Renal cortical epithelial cell (primary cell): ENCODE measurements at regions not wholly inside any gene's neighbourhood (a gene's known extent, or its start where the extent isn't known, plus 50 kb on each side); places are given as distances from the start of the nearest gene placed in this dataset.

ENCODE experiments used
- DNase-seq: peaks from one replicate; pipeline ENCODE4 v3.0.0-alpha.2; 2011; ENCODE audit warnings: low read depth

DNA sequence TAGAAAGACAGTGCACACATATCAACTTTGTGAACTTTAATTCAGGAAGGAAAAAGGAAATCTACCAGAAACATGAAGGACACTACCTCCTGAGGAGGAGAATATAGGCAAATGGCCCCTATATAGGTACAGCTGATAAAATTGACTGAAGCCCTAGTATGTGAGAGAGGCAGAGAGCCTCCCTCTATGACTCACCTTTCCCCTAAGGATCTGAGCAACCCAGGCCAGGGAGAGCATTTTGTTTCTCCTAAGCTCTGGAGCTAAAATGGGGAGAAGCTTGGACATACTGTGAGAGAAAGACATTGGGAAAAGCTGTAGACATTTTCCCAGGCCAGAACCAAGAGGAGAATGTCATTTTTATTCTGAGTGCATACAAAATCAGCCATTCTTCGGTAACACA is 303.5 kb downstream of the AHR start:
- DNase-seq = no peak

DNA sequence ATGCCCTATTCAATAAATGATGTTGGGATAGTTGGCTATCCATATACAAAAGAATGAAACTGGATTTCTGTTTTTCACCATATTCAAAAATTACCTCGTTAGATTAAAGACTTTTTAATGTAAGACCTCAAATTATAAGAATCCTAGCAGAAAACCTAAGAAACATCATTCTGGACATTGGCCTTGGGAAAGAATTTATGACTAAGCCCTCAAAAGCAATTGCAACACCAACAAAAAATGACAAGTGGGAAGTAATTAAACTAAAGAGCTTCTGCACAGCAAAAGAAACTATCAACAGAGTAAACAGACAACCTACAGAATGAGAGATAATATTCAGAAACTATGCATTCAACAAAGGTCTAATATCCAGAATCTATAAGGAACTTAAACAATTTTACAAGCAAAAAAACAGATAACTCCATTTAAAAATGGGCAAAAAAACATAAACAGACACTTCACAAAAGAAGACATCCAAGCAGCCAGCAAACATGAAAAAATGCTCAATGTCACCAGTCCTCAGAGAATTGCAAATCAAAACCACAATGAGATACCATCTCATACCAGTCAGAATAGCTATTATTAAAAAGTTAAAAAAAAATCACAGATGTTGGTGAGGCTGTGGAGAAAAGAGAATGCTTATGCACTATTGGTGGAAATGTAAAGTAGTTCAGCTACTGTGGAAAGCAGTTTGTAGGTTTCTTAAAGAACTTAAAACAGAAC is 309.8 kb downstream of the AHR start:
- DNase-seq = peak; percentile 75

DNA sequence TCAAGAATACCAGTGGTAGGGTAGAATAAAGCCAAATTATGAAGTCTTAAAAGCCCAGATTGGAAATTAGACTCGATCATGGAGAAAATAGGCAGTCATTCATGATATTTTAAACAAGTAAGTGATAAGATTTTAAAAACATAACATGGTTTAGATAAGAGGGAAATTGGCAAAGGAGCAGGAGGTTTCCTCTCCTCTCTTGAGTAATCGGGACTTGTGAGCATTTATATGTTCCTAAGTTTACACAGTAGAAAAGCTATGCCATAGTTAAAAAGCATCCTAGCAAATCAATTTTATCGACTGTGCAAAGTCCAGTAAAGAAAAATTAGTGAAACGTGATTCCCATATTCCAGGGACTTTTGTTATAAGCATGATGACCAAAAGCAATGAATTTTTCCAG is 313.2 kb downstream of the AHR start:
- DNase-seq = no peak

DNA sequence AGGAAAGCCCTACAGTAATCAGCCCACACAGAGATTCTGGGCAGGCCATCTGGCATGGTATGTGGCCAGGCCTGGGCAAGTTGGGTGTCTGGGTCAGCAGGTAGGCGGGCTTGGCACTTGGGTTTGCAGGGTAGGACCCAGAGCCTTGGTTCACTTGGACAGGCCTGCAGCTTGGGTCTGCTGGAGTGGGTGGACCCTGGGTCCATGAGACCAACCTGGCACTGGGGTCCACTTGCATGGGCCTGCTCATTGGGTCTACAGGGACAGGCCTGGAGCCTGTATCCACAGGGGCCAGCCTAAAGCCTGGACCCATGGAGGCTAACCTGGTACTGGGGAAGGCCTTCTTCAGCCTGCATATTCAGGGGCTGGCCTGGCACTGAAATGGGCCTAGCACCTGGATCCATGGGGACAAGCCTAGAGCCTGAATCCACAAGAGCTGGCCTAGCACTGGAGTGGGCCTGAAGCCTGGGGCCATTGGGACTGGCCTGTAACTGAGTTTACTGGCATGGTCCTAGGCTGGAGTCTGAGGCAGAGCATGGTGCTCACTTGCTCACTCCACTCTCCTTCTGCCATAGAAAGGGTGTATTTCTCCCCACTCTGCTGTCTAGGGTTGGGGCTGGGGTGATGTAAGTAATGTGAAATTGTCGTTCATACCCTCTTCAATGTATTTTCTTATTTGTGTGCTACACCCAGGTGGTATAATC is 315.0 kb downstream of the AHR start:
- DNase-seq = no peak

DNA sequence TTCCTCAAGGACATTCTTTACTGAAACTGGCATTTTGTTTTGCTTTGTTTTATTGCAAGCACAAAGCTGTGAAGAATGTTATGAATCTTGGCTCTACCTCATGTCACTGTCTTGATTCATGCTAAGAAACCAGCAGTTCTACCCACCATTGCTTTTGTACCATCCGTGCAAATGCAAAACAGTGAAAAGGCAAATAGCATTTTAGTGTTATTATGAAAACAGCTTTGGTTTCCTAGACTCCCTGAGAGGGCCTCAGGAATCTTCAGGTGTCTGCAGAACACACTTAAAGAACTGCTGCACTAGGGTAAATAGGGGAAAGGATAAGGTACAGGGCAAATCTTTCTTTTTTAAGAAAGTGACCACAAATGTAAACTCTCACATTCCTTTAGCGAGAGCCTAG is 318.9 kb downstream of the AHR start:
- DNase-seq = peak; percentile 56

DNA sequence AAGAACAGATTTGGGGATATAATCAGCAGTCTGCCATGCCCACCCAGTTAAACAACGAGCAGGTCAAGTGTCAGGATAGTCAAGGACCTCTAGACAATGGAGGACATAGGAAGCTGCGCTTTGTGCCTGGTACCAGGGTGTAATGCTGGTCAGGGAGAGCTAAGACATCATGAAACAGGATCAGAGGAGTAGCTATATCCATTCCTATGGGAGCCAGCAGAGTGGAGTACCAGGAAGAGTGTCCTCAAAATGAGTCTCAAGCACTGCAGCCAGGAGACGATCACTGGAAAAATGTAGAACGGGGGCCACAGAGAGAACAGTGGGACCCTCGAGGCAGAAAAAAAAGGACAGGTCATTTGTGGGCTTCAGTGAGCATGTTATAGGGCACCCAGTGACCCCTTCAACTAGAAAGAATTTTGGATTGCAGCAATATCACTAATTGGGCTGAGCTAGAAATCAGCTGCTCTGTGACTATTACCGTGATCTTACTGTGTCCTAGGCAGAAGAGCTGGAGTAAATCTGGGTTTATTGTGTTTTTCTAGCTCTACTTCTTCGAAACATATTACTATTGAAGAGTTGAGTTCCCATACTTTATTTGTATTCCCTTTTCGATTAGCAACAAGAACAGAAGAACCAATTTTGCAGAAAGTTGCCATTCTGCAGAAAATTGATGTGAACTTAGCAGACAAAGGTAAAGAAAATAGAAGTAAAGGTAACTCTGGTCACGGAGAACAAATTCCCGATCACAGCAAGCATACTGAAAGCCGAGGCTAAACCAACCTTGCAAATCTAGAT is 319.6 kb downstream of the AHR start:
- no peak for DNase-seq

DNA sequence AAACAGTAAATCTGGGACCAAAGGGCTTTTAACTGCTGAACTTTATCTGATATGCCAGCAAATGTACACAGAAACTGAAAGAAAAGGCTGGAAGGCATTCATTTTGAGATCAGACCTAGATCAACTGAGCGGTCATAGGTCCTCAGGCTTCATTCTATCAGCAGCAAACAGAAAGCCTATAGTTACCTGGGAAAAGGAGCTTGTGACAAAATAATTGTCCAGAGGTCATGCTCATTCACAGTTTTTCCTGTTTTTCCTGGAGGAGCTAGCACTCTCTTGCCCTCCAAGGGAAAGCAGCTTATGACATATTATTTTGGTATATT is 320.2 kb downstream of the AHR start:
- DNase-seq = no peak

DNA sequence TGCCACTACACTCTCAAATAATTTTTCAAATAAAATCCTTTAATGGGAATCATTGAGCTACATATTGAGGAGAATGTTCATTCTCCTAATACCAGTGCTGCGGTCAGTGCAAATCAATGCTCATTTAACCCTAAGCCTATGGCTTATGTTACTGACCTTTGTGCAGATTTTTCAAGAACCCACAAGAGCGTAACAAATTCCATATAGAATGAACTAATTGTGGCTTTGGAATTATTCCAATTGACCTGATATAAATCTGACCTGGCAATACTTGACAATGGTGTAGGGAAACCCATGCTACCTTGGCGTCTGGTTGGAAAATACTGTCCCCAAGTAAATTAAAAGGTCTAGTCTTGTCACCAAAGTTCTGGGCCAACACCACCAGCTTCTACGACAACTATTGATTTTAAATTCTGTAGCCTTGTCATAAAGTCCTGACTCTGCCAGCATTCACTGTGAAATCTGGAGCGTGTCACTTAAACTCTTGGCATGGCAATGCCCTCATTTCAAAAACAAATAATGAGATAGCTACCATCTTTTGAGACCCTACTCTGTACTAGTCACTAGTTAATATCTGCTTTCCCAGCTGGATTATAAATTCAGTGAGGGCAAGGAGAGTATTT is 320.9 kb downstream of the AHR start:
- no peak for DNase-seq

DNA sequence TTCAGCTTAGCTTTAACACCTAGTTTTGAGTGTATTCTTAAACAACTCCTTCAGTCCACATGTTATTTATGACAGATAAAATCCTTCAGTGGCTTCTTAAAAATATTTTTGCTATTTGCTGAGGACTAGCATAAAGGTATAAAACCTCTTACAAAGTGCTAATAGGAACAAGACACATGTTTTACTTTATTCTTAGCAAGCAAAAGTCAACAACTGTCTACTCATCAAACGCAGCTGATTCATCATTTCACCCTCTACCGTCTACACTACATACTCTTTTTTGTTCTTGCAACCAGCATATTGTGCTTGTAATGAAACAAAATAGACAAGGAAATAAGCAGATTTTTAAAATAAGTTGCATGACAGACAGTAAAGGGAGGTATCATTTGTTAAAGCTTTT is 319.7 kb downstream of the SNX13 start:
- DNase-seq = no peak

DNA sequence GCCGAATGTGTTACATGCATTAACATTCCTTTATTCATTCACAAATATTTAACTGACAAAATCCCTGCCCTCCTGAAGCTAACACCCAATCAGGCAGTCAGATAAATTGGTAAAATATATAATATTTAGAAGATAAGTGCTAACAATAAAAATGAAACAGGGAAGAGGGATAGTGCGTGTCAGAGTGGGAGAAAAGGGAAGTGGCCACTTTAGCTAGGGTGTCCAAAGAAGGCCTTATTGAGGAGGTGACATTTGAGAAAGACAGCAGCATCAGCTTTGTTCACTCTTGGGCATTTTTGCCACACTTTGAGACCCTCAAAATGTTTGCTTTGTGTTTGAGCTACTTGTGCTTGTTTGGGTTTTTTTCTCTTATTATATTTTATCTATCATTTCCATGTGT is 317.8 kb downstream of the SNX13 start:
- no peak for DNase-seq

DNA sequence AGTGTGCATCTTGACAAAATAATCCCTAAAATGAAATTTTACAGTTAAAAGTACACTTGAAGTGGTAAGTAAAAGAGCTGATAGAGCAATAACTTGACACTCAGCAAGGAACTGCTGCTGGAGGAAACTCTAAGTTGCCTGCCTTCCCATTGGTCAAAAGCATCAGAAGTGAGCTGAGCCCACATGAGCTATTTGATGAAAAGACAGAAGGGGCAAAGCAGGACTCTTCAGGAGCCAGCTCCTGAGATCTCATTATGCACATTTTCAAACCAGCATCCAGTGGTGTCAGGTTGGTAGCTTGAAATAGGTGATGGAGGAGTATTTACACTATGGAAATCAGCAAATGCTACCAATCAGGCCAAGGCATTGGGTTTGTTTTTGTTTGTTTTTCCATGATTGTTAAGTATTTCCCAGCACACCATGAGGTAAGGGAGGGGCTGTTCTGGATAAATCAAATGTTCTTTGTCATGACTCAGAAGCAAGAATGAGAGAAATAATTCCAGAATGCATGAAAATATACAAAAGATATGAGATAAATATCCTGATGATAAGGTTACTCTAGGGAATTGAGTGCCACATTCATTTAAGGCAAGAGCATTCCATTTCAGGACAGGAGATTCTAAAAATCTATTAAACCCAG is 316.6 kb downstream of the SNX13 start:
- peak; percentile 74 for DNase-seq

DNA sequence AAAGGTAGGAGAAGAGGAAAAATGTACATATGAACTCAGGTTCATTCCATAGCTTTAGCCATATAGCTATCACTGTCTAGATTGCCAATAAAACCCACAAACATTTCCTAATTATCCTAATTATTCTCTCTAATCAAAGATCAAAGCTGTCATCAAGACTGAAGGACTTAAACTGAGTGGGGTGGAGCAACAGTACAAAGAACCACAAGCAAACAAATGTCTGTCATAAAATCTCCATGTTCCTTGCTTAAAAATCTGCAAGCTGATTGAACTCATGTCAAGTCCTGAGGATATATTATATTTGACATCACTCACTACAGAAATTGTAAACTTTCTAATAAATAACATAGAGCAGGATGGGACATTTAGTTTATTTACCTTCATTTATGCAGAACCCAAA is 315.9 kb downstream of the SNX13 start:
- DNase-seq = no peak

DNA sequence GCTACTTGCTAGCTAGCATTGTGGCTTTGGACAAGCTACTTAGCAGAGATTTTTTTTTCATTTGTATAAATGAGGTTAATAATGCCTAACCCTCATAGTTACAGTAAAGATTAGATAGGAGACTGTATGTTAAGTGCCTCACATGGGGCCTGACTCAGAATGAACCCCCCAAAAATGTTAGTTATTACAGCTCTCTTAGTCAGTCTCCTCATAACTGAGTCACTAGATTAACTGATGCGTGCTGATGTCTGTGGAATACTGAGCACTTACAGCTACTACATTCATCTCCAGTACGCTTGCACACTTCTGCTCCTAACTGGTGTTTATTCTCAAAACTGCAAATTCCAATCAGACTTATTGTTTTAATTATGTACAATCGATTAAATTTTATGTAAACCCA is 315.3 kb downstream of the SNX13 start:
- peak; percentile 93 for DNase-seq

DNA sequence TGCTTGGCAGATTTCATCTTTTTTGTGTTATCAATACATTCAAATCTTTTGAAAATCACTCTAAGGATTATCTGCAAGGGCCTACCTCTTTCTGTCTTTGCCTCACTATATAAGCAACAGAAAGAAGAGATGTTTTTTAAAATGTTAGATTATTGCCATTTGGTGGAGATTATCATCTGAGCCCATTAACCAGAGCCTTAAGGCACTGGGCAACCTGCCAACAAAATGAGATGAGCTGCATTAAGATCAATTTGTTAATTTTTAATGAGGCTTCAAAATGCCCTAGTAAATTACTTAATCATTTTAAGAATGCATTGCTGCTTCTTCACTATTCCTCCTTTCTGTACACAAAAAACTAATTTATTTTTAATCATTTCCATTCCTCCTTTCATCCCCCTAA is 314.1 kb downstream of the SNX13 start:
- DNase-seq = no peak

DNA sequence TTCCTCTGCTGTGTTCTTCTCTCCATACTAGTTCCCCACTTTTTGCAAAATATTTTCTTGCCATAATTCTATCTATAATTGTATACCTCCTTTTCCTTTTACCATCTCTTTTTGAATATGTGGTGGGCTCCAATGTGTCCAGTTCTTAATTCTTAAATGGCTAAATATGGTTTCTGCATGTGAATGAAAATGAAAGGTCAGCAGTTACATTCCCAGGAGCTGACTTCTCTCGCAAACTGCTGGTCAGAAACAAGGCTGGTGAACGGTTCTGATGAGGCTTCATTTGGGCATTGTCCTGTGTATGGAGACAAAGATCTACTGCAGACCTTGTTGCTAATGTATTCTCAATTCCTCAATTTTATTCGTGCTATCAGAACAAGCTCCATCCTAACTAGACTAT is 309.2 kb downstream of the SNX13 start:
- no peak for DNase-seq

DNA sequence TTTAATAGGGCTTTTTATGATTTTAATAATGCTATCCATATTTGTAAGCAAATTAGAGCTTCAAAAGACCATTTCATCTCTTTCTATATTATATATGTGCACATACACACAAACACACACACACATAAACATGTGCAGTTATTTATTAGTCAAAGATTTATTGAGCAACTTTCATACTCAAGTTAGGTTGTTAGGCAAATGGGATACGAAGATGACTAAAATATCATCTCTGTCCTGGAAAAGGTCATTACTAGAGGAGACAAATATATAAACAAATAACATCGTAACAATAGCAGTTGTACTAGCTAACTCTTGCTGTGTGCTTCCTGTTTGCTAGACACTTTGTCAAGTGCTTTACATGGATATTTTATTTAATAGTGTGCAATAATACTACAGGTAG is 307.9 kb downstream of the SNX13 start:
- DNase-seq = no peak

DNA sequence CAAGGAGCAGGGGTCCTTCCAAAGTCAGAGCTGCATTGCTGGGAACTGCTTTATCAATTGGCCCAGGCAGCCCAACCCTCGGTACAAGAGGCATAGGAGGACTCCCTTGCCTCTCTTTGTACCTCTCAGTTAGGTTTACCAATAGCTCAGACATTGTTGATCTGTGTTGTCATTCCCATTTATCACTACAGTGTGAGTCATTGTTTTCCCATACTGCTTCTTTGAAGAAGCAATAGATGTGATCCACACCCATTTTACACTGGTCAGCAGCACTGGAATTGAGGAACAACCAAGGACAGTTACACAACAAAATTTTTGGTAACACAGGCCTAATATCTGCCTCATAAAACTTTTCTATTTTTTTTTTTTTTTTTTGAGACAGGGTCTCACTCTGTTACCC is 307.2 kb downstream of the SNX13 start:
- peak; percentile 91 for DNase-seq

DNA sequence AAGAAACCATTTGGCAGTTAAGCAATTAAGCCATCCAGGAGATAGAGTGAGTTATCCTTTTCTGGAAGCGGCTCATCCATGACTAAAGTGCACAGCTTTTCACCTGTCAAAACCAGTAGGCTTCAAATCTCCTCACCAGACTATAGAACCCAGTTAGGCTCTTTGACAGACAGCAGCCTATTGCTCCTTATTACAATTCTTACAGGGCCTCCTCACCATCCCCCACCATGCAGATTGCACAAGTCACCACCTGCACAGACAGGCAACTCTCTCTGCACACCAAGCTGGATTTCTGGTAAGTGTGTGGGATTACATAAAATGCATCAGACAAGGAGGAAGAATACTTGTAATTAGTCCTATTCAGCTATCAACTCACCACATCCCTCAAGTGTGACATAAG is 301.6 kb downstream of the SNX13 start:
- DNase-seq = peak; percentile 83

DNA sequence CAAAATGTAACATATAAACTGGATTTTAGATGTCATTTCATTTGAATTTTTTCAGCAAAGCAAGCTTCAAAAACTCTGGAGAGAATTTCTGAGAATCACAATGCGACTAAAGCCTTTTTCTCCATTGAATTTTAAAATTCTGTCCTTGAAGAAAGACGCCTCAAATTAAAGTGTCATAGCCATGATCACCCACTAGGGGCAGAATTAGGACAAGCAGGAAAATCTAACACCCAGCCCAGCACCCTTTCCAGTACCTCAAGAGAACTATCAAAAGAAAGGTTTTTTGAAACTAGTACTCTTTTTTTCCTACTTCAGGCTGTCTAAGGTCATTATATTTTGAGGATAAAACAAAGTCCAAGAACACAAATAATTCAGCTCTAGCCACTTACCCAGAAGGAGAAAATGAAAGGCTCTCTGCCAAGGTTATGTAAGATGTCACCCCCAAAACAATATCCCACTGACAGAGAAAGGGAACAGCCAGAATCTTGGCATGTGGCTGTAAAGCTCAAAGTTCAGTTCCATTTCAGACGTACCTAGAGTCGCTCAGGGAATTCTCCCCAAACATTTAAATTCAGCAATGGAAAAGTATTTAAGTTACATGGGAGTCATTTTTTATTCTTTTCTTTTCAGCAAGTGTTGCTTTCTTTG is 299.4 kb downstream of the SNX13 start:
- peak; percentile 47 for DNase-seq

DNA sequence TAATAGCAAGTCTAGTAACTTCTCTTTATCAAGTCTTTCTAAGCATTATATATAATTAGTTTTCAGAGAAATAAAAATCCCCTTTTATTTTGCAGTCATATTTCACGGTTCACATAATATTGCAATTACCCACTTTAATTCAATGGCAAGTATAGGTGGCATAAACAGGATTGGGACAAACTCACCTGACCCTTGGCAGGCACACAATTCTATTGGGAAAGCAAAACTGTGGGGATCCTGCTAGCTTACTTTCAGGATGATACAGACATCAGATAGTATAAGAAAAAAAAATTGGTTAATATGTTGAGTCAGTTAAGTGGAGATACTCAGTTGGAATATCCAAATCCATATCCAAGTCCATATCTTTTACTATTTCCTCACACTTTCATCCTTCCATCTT is 294.8 kb downstream of the SNX13 start:
- no peak for DNase-seq

DNA sequence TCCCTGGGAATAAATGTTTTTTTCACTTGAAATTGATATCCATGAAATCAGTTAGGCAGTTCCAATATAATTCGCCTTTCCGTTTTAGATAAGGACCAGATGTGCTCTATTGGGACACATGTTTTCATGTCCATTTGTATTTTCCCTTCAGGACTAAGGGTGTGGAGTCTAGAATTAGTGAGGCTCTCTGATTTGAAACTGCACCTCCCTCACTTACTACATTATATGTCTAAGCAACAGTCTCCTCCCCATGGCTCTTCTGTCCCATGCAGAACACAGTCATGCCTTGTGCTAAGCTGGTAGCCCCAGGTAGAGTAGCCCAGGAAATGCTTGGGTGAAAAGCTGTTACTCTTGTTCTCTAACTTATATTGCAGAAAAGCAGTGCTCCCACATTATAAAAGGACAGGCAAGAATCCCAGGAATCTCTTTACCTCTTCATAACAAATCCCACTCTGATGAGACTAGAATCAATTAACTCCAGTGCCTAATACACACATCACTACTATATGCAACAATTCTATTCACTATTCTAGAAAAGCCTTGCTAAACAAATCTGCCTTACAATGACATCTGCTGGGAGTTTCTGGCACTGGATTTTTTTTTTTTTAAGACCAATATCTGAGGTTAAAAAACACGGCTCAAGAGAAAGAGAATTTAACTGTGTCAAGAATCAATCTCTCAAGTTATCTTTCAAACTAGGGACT is 293.9 kb downstream of the SNX13 start:
- peak; percentile 70 for DNase-seq
